ENCODE measurements at regions not wholly inside any gene's neighbourhood (a gene's known extent, or its start where the extent isn't known, plus 50 kb on each side); places are given as distances from the start of the nearest gene placed in this dataset.
"Not testable (repeated sequence)": the region's sequence is repeated elsewhere in the genome, so short reads cannot be mapped to it uniquely, and the experiment has no call there.

GRCh38 chr1:60516996-60517395, 443.4 kb upstream of the C1orf87 start:
- no peaks in the 10 kb centered on the region for H3K36me3 ChIP-seq
- no peaks in the 10 kb centered on the region for H3K27me3 ChIP-seq
- DNase-seq: no peak
- H3K9me3 ChIP-seq: no peaks in the 10 kb centered on the region
- no peak overlapping the region for H3K4me3 ChIP-seq

- no peaks in the 10 kb centered on the region for H3K27me3 ChIP-seq
Observed at GRCh38 chr1:60510162-60510561, 436.6 kb upstream of the C1orf87 start.

GRCh38 chr1:60504206-60504840, 430.8 kb upstream of the C1orf87 start:
- Histone ChIP-seq H3K4me3 (no peak overlapping the region), H3K9me3 (no peaks in the 10 kb centered on the region), H3K36me3 (no peaks in the 10 kb centered on the region), H3K27me3 (no peaks in the 10 kb centered on the region)
- no peak for DNase-seq

More at GRCh38 chr1:60510162-60510561, 436.6 kb upstream of the C1orf87 start:
- no peak overlapping the region for H3K4me3 ChIP-seq
- no peak for DNase-seq
- H3K36me3 ChIP-seq: no peaks in the 10 kb centered on the region
- no peaks in the 10 kb centered on the region for H3K9me3 ChIP-seq

GRCh38 chr1:60503266-60503925, 429.8 kb upstream of the C1orf87 start:
- no peak overlapping the region for H3K4me3 ChIP-seq
- DNase-seq: no peak
- H3K9me3 ChIP-seq: no peaks in the 10 kb centered on the region
- H3K27me3 ChIP-seq: no peaks in the 10 kb centered on the region
- no peaks in the 10 kb centered on the region for H3K36me3 ChIP-seq

GRCh38 chr1:60502506-60502905, 428.9 kb upstream of the C1orf87 start:
- Histone ChIP-seq H3K27me3 (no peaks in the 10 kb centered on the region), H3K36me3 (no peaks in the 10 kb centered on the region), H3K9me3 (no peaks in the 10 kb centered on the region), H3K4me3 (no peak overlapping the region)
- DNase-seq: no peak

GRCh38 chr1:60489916-60490480, 416.4 kb upstream of the C1orf87 start:
- H3K9me3 ChIP-seq, H3K4me3 ChIP-seq, DNase-seq, H3K36me3 ChIP-seq, H3K27me3 ChIP-seq: not testable (repeated sequence)

GRCh38 chr1:60488847-60489246, 415.3 kb upstream of the C1orf87 start:
- Histone ChIP-seq H3K4me3 (no peak overlapping the region), H3K36me3 (no peaks in the 10 kb centered on the region), H3K27me3 (no peaks in the 10 kb centered on the region), H3K9me3 (no peaks in the 10 kb centered on the region)
- DNase-seq: no peak

- no peaks in the 10 kb centered on the region for H3K36me3 ChIP-seq
- no peaks in the 10 kb centered on the region for H3K9me3 ChIP-seq
- DNase-seq: no peak
- H3K27me3 ChIP-seq: no peaks in the 10 kb centered on the region
- H3K4me3 ChIP-seq: no peak overlapping the region
Observed at GRCh38 chr1:60487565-60488345, 414.2 kb upstream of the C1orf87 start.

- H3K9me3 ChIP-seq: no peaks in the 10 kb centered on the region; the same call in 1 of the 2 replicates
- no peaks in the 10 kb centered on the region for H3K36me3 ChIP-seq
- H3K4me3 ChIP-seq: no peak overlapping the region
- no peak for DNase-seq
- H3K27me3 ChIP-seq: no peaks in the 10 kb centered on the region
Observed at GRCh38 chr1:60483509-60483908, 409.9 kb upstream of the C1orf87 start.

- DNase-seq: no peak
- Histone ChIP-seq H3K36me3 (no peaks in the 10 kb centered on the region), H3K9me3 (no peaks in the 10 kb centered on the region), H3K4me3 (no peak overlapping the region), H3K27me3 (no peaks in the 10 kb centered on the region)
Observed at GRCh38 chr1:60470246-60470645, 396.7 kb upstream of the C1orf87 start.

- Histone ChIP-seq H3K9me3 (no peaks in the 10 kb centered on the region), H3K27me3 (no peaks in the 10 kb centered on the region), H3K36me3 (no peaks in the 10 kb centered on the region), H3K4me3 (no peak overlapping the region)
- no peak for DNase-seq
Observed at GRCh38 chr1:60463786-60464185, 390.2 kb upstream of the C1orf87 start.

- Histone ChIP-seq H3K4me3 (no peak overlapping the region), H3K27me3 (no peaks in the 10 kb centered on the region), H3K36me3 (no peaks in the 10 kb centered on the region), H3K9me3 (no peaks in the 10 kb centered on the region)
- DNase-seq: no peak
Observed at GRCh38 chr1:60463146-60463545, 389.6 kb upstream of the C1orf87 start.

- H3K27me3 ChIP-seq: no peaks in the 10 kb centered on the region
- no peak overlapping the region for H3K4me3 ChIP-seq
- no peak for DNase-seq
- no peaks in the 10 kb centered on the region for H3K36me3 ChIP-seq
- no peaks in the 10 kb centered on the region for H3K9me3 ChIP-seq
Observed at GRCh38 chr1:60461925-60462595, 388.5 kb upstream of the C1orf87 start.

GRCh38 chr1:60458111-60458510, 384.5 kb upstream of the C1orf87 start:
- Histone ChIP-seq H3K27me3 (no peaks in the 10 kb centered on the region), H3K9me3 (no peaks in the 10 kb centered on the region)
- no peak for DNase-seq

GRCh38 chr1:60449876-60450275, 376.3 kb upstream of the C1orf87 start:
- Histone ChIP-seq H3K36me3 (no peaks in the 10 kb centered on the region), H3K9me3 (no peaks in the 10 kb centered on the region), H3K4me3 (no peak overlapping the region), H3K27me3 (no peaks in the 10 kb centered on the region)
- no peak for DNase-seq

More at GRCh38 chr1:60458111-60458510, 384.5 kb upstream of the C1orf87 start:
- H3K4me3 ChIP-seq: no peak overlapping the region
- no peaks in the 10 kb centered on the region for H3K36me3 ChIP-seq

GRCh38 chr1:60448850-60449249, 375.3 kb upstream of the C1orf87 start:
- no peak for DNase-seq
- no peak overlapping the region for H3K4me3 ChIP-seq

GRCh38 chr1:60444680-60445079, 371.1 kb upstream of the C1orf87 start:
- Histone ChIP-seq H3K27me3 (no peaks in the 10 kb centered on the region), H3K36me3 (no peaks in the 10 kb centered on the region), H3K4me3 (no peak overlapping the region), H3K9me3 (no peaks in the 10 kb centered on the region)
- no peak for DNase-seq

More at GRCh38 chr1:60448850-60449249, 375.3 kb upstream of the C1orf87 start:
- no peaks in the 10 kb centered on the region for H3K27me3 ChIP-seq
- no peaks in the 10 kb centered on the region for H3K9me3 ChIP-seq
- no peaks in the 10 kb centered on the region for H3K36me3 ChIP-seq

All from MG63 (cell line).